Neural progenitor cell (in vitro differentiated cells): ENCODE measurements at regions not wholly inside any gene's neighbourhood (a gene's known extent, or its start where the extent isn't known, plus 50 kb on each side); places are given as distances from the start of the nearest gene placed in this dataset.

Source experiments
- CTCF ChIP-seq: fragments of 200-600 bp; sonication (generic); IDR thresholded peaks from 2 replicates; pipeline ENCODE4 v1.5.1; 2017; ENCODE audit warnings: antibody characterized with exemption, mild to moderate bottlenecking
- EZH2 ChIP-seq: fragments of 200-600 bp; sonication (generic); IDR thresholded peaks from 2 replicates; pipeline ENCODE4 v1.6.1; 2017; ENCODE audit warnings: antibody characterized with exemption, mild to moderate bottlenecking, moderate library complexity
- EZH2phosphoT487 ChIP-seq: fragments of 200-600 bp; sonication (generic); IDR thresholded peaks from 2 replicates; pipeline ENCODE4 v1.6.1; 2017; ENCODE audit warnings: antibody characterized with exemption

DNA sequence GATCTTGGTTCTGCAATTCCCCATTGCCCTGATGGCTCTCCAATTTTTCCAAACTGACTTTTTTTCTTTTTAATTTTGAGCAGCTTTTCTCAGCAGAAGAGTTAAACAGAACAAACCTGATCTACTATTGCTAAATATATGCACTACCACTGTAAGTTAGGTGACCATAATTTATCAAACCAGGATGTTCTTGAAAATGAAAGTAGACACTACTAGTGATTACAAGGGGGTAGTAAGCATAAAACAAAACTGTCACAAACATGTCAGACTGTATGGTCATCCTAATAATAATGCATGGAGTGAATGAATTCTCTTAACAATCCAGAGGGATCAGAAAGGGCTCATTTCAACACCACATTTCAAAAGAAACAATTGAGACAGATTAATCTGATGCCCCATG lies 183.0 kb upstream of the FOXN3 start:
- TF ChIP-seq EZH2phosphoT487 (no peak), CTCF (no peak), EZH2 (no peak)
